Cardiac fibroblast (primary cell): ENCODE measurements at regions not wholly inside any gene's neighbourhood (a gene's known extent, or its start where the extent isn't known, plus 50 kb on each side); places are given as distances from the start of the nearest gene placed in this dataset.

Experiments used
- DNase-seq, 2 donors: peaks; one replicate each; pipeline versions ENCODE4 v3.0.0 to v3.0.0-alpha.2; 2010; ENCODE audit warnings: low read depth in 2 of 2
- H3K4me3 ChIP-seq, 2 donors: replicated peaks in 1 of 2; 1 replicate in 1 of 2; 2 replicates in 1 of 2; pipeline ENCODE4 v1.5.1; 2011; ENCODE audit warnings: low read depth in 2 of 2, low read length in 2 of 2, mild to moderate bottlenecking in 2 of 2, moderate library complexity in 1 of 2
- TF ChIP-seq, protein P1 (sequence below): IDR thresholded peaks from one replicate; pipeline ENCODE4 v1.5.1; 2011; ENCODE audit warnings: low read depth, mild to moderate bottlenecking, low read length, inconsistent platforms

GRCh38 chr22:48112687-48113521 lies 1350.5 kb downstream of the TBC1D22A start:
- H3K4me3 ChIP-seq: no peak overlapping the region
- TF ChIP-seq, protein P1, sequence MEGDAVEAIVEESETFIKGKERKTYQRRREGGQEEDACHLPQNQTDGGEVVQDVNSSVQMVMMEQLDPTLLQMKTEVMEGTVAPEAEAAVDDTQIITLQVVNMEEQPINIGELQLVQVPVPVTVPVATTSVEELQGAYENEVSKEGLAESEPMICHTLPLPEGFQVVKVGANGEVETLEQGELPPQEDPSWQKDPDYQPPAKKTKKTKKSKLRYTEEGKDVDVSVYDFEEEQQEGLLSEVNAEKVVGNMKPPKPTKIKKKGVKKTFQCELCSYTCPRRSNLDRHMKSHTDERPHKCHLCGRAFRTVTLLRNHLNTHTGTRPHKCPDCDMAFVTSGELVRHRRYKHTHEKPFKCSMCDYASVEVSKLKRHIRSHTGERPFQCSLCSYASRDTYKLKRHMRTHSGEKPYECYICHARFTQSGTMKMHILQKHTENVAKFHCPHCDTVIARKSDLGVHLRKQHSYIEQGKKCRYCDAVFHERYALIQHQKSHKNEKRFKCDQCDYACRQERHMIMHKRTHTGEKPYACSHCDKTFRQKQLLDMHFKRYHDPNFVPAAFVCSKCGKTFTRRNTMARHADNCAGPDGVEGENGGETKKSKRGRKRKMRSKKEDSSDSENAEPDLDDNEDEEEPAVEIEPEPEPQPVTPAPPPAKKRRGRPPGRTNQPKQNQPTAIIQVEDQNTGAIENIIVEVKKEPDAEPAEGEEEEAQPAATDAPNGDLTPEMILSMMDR: no peak
- DNase-seq: no peak

- H3K4me3 ChIP-seq: no peak overlapping the region
- no peak for DNase-seq
- TF ChIP-seq, protein P1: no peak
Observed at GRCh38 chr22:48106715-48107259, 1344.3 kb downstream of the TBC1D22A start.

GRCh38 chr22:48106215-48106614 lies 1343.8 kb downstream of the TBC1D22A start:
- no peak overlapping the region for H3K4me3 ChIP-seq
- TF ChIP-seq, protein P1: no peak
- no peak for DNase-seq

DNA sequence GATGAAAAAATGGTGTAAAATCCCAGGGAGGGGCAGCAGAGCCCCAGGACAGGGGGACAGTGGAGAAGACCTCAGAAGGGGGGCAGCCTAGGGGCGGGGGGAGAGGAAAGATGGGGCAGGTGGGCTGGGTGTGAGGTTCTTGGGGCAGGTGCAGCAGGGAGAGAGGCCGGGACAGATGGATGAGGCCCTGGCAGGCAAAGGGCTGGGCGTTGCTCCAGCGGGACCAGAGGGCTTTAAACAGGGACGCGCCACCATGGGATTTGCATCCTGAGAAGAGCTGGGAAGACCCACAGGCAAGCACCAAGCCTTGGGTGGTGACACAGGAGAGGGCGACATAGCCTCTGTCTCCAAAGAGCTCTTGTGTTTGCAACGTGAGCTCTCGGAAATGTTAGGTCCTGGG lies 1342.8 kb downstream of the TBC1D22A start:
- TF ChIP-seq, protein P1: no peak
- DNase-seq: no peak

DNA sequence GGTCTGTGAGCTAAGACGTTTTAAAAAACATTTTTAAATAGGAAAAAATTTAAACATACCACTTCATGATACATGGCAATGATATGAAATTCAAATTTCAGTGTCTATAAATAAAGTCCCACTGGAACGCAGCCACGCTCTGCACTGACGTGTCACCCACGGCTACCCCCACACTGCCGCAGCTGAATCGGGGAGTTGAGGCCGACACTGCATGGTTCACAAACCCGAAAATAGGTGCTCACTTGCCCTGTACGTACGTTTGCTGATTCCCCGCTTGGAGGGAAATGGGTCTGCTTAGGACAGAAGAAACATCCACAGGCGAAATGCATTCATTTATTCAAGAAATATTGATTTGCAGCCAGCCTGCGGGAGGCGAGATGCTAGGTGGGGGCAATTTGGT lies 1342.3 kb downstream of the TBC1D22A start:
- no peak overlapping the region for H3K4me3 ChIP-seq
- TF ChIP-seq, protein P1: no peak
- DNase-seq: no peak

More for the DNA sequence above, 1342.8 kb downstream of the TBC1D22A start:
- H3K4me3 ChIP-seq: no peak overlapping the region

DNA sequence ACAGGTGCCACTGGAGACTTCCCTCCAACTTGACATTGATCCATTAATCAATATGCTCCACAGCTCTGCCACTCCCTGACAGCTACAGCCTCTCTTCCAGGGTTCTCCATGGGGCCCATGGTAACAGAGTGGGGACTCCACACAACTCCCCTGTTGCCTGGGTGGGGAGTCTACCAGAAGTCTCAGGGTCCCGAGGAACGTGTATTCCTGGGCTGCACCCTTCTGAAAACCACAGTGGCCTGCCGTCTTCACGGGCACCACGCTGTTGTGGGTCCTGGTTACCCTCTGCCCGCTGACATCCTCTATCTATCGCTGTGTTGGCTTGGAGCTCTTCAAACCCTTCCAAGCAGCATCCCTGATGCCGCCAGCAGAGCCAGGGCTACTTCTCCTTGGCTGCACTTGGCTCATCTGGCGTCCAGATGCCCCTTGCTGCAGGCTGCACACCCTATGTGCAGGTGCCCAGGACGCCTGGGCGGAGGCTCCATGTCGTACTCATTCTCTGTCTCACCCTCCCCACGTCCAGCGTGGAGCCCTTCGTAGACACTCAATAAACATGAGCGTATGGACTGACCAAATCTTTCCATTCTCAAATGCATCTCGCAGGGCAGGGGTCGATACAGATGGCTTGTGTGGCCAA lies 1341.8 kb downstream of the TBC1D22A start:
- DNase-seq: no peak
- TF ChIP-seq, protein P1: no peak
- H3K4me3 ChIP-seq: no peak overlapping the region
